Myocyte (in vitro differentiated cells): ENCODE measurements at regions not wholly inside any gene's neighbourhood (a gene's known extent, or its start where the extent isn't known, plus 50 kb on each side); places are given as distances from the start of the nearest gene placed in this dataset.

ENCODE experiments used
- DNase-seq: peaks from one replicate; pipeline ENCODE4 v3.0.0-alpha.2; 2012; ENCODE audit warnings: low read depth

DNA sequence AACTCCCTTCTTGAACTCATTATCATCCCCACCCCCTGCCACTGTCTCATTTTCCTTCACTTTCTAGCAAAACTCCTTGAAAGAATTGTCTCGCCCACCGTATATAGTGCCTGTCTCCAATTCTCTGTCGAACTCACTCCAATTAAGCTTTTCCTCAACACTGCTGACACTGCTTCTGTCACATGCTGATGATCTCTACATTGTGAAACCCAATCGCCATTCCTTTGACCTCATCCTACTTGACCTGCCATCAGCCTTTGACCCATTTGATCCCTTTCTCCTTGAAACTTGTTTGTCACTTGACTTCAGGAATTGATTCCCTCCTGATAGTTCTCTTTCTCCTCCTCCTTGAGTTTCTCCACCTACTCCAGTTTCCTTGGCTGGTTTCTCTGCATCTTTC is 54.8 kb downstream of the CCDC71L start:
- DNase-seq = no peak

DNA sequence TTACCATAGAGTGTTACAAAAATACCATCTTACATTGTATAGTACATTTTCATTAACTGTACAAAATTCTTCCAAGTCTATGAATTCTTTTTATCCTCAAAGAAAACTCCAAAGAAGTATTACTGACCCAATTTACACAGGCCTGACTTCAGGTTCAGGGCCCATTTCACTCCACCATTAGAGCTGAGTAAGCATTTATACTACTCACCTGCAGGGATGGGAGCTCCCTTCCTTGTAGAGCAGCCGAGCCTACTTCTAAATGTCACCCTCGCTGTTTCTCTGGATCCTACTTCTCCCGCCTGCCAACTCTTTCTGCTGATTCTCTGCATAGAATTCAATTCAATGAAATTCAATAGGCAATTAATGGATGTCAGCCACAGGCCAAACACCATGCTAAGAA is 56.0 kb downstream of the CCDC71L start:
- no peak for DNase-seq

- no peak for DNase-seq
Measured at GRCh38 chr7:106604303-106604924, 56.5 kb downstream of the CCDC71L start.

DNA sequence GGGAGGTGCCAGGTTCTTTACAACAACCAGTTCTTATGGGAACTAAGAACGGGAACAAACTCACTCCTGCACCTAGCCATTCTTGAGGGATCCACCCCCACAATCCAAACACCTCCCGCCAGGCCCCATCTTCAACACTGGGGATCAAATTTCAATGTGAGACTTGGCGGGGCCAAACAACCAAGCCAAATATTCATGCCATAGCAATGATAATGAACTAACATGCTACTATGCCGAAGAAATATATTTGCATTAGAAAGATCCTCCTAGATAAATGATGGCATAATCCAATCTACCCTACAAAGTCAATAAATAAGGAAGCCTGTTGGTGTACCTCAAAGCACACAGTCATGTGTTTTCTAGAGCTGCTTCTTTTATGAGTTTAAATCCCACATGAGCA is 57.6 kb downstream of the CCDC71L start:
- DNase-seq = no peak

GRCh38 chr7:106602062-106602461 is 58.9 kb downstream of the CCDC71L start:
- DNase-seq = no peak

DNA sequence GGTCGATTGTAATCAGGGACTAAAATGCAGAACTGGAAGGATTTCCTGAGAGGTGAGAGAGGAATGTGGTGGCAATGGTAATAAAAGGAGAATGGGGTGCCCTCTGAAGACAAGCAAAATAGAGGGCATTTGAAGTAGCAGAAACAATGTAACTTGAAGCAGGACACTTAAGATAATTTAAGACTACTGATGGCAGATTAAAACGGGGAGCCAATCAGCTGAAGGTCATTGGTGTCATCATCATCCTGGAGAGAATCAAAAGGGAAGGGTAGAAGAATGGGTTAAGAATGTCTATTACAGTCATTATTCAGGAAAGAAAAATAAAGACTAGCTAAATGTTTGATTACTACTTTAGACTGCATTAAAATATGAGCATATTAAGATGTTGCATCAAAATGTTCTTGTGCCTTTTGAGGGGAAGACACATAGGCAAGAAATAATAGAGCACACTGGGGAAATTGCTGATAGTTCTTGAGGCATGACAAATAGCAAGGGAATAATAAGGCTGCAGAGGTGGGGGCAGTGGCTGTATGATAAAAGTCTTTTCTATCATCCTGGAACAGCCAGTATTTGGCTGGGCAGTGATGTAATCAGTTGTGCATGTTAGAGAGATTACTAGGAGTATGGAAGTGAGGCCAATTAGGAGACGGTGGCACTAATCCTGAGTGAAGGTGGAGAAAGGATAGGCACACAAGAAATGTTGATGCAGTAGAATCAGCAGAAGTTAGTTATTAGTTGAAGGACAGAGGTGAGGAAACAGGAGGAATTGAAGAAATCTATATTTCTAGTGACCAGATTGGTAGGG is 60.2 kb downstream of the CCDC71L start:
- no peak for DNase-seq

- no peak for DNase-seq
Measured at GRCh38 chr7:106599343-106599698, 61.6 kb downstream of the CCDC71L start.

DNA sequence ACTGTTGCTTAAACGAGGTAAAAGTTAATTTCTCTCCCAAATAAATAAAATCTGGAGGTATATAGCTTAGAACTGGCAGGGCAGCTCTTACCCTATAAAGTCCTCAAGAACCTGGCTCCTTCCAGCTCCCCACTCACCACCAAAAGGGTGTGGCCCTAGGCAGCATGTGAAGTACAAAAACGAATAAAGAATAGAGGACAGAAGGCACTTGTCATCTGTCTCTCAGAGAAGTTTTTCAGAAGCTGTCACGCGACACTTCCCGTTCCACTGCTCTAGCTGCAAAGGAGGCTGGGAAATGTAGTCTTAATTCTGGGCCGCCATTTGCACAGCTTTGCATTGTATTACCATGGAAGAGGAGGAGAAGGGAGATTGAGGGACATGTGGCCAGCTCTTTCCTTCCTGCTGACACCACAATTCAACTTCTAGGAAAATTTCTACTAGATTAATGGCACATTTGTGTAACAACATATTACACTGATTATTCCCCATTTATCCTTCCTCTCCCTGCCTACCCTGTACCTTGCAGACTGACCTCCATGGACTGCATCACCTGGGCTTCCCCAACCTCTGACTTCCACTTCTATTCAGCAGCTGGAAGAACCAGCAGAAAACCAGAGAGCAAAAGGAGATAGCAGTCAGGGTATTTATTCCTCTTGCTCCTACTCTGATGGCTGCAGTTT is 62.2 kb downstream of the CCDC71L start:
- DNase-seq = peak; percentile 96

GRCh38 chr7:106597751-106598546 is 63.0 kb downstream of the CCDC71L start:
- no peak for DNase-seq

GRCh38 chr7:106597014-106597413 is 63.9 kb downstream of the CCDC71L start:
- no peak for DNase-seq

DNA sequence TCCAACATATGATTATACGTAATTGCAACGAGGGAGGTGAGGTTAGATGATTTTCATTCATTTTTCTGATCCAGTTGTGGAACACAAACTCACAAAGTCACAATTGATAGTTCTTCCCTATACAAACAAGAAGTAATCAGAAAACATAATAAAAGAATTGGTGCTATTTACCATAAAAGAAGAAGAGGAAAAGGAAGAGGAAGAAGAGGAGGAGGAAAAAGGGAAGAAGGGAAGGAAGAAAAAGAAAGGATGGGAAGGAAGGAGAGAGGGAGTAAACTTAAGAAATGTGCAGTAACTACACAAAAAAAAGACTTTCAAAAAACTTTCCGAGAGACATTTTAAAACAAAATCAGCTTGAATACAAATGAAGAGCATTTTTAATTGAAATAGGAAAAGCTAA is 65.0 kb downstream of the CCDC71L start:
- DNase-seq = no peak

DNA sequence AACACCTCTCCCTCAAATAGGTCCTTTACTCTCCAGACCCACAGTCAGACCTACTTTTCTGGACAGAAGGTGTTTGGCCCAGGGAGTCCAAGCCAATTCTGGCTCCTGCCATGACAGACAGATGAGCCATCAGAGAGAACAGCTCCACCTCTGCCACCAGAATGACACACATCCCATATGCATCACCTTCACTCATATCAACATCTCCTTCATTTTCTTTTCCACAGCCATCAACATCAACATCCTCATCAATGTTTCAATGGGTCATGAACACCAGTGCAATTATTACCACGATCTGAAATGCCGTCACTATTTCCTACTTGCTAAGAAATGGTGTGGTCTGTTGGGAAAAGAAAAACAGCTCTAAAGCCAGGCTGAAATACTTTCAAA is 67.9 kb downstream of the CCDC71L start:
- DNase-seq = no peak

- peak; percentile 77 for DNase-seq
Measured at GRCh38 chr7:106592282-106593027, 68.5 kb downstream of the CCDC71L start.

GRCh38 chr7:106591146-106591545 is 69.8 kb downstream of the CCDC71L start:
- DNase-seq = no peak

DNA sequence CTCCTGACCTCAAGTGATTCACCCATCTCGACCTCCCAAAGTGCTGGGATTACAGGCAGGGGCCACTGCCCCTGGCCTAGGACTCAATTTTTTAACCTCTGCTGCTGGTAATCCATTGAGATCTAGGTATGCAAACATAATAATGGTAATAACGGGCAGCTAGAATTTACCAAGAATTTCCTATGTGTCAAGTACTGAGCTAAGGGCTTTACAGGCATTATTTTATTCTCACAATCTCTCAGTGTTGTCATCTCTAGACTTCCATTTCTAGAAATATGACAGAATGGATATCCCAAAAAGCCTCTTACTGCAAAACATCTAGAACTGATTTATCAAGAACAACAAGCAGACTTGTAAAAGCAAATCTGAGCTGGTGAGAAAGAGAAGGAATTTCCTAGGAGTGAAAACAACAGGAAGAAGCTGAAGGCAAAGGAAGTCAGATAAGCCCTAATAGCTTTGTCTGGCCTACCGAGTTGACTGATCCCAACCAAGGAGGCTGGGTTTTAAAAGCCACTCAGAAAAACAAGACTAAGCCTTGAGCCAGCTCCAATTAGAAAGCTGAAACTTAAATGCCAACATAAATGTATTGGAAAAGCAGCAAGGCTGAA is 70.6 kb downstream of the CCDC71L start:
- DNase-seq = no peak

GRCh38 chr7:106589198-106589879 is 71.6 kb downstream of the CCDC71L start:
- DNase-seq = no peak

DNA sequence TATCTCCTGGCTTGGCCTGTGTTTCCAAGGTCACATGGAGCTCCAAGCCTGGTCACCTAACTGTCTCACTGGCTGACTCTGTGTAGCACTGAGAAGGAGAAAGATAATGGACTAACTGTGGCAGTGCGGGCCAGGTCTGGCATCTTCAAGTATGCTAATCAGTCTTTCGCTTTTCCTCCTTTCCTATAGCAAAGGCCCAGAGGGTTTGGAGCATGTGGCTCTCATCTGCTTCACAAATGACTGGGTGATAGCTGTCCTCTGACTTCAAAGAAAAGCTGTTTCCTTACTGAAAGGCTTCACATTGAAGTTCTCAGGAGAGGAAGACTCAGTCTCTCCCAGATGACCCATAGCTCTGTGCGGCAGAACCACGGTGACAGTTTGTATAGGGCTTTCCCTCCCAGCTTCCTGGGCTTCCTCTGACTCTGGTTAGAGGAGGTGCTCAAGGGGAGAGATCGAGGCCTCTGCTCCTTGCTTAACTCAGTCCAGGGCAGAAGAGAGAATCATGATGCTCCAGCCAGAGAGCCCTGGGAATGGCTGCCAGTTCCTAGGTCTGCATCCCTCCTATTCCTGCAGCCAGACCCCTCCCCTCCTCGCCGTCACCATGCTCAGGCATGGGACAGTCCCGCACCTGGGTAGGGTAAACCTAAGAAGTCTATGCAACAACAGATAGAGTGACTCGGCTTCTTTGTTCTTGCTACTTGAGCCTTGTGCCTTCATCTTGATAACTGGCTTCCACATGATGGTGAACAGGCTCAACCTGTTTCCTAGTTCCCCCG is 72.3 kb downstream of the CCDC71L start:
- no peak for DNase-seq

DNA sequence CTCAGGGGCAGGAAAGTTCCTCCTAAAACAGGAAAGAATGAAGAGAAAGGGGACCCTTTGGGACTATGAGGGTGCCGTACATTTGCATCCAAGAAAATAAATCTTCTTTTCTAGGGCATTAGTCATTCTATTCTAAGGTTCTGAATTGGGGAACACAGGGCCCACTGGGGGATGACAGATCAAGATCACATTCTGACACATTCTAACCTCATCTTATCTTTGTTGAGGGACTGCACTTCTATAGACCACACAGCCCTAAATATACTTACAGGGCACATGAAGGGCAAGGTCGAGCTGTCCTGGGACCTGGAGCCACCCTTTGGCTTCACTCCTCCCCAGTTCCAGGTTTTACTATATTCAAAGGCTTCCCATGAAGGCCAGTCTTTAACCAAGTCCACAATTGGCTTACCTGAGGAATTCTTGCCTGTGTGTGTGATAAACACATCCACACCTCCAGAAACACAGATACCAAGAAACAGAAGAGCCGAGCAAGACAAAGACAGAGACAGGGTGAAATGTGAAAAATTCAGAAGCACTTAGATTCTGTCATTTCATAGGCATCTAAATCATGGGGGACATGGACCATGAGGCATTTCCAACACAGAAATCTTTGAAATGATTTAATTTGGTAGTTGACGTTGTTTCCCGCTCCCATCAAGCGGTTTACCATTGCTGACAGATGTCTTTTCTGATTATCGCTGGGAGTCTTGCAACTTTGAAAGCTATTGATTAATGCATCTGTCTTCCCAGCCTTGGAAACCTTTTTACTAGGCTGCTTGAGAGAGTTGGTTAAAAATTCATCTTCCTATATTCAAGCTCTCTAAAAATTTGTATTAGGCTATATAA is 75.8 kb downstream of the CCDC71L start:
- no peak for DNase-seq
